ENCODE measurements at regions not wholly inside any gene's neighbourhood (a gene's known extent, or its start where the extent isn't known, plus 50 kb on each side); places are given as distances from the start of the nearest gene placed in this dataset.

- TF ChIP-seq CTCF (conservative IDR thresholded peaks at IDR 0.05; ENCODE audit: low read length) = no peak
- no peak for DNase-seq (ENCODE audit: low read depth)
- no peak overlapping the region for H3K4me3 ChIP-seq (ENCODE audit: low read length)
Observed at GRCh38 chr14:104510794-104511611, 68.6 kb upstream of the C14orf180 start.

- H3K4me3 ChIP-seq (ENCODE audit: low read length) = no peak overlapping the region
- TF ChIP-seq CTCF (conservative IDR thresholded peaks at IDR 0.05; ENCODE audit: low read length) = no peak
- no peak for DNase-seq (ENCODE audit: low read depth)
Observed at GRCh38 chr14:104512061-104512460, 67.5 kb upstream of the C14orf180 start.

GRCh38 chr14:104512771-104513640 lies 66.6 kb upstream of the C14orf180 start:
- TF ChIP-seq CTCF (conservative IDR thresholded peaks at IDR 0.05; ENCODE audit: low read length) = no peak

DNA sequence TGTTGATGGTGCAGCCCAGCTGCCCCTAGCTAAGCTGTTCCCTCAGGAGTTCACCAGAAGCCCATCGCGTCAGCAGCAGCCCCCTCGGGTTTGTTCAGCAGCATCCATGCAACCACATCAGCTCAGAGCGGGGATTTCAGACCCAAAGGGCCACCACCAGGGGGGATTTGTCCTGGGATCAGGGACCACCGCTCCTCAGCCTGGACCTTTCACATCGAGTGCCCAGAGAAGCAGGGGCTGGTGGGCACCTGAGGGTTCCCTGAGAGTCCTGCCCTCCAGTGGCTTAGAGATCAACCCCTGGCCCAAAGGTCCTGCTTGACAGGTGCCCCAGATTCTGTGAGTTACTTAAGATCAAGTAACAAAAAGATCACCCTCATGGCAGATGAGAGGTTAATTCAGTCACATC lies 65.9 kb upstream of the C14orf180 start:
- no peak for TF ChIP-seq CTCF (conservative IDR thresholded peaks at IDR 0.05; ENCODE audit: low read length)
- no peak for DNase-seq (ENCODE audit: low read depth)

More at GRCh38 chr14:104512771-104513640, 66.6 kb upstream of the C14orf180 start:
- no peak overlapping the region for H3K4me3 ChIP-seq (ENCODE audit: low read length)
- no peak for DNase-seq (ENCODE audit: low read depth)

DNA sequence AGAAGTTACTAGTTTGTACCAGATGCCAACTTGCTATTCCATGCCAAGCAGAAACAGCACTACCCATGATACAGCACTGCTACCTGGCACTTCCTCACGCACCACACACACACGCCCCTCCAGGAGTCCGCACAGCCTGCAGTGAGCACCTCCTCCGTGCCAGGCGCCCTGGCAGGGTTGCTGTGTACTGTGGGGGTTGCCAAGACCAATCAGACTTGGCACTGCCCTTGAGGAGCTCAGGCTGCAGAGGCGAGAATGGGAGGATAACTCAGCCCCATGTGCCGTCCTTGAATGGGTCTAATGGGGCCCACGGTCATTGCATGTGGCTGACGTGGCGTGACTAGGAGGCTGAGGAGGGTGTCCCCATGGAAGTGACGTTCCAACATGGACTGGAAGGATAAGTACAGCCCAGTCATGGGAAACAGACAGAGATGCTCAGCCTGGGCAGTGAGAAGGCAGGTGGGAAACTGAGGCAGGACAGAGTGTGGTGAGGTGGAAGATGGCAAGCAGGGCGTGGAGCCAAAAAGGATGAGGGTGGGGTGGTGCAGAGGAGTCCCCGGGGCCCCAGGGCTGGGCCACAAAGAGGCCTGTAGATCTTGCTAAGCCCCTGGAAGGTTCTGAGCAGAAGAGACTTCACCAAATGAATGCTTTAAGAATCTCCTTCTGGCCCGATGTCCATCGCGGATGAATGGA lies 65.3 kb upstream of the C14orf180 start:
- TF ChIP-seq CTCF (conservative IDR thresholded peaks at IDR 0.05; ENCODE audit: low read length) = no peak
- no peak overlapping the region for H3K4me3 ChIP-seq (ENCODE audit: low read length)
- DNase-seq (ENCODE audit: low read depth) = no peak

More for the DNA sequence above, 65.9 kb upstream of the C14orf180 start:
- H3K4me3 ChIP-seq (ENCODE audit: low read length) = no peak overlapping the region

DNA sequence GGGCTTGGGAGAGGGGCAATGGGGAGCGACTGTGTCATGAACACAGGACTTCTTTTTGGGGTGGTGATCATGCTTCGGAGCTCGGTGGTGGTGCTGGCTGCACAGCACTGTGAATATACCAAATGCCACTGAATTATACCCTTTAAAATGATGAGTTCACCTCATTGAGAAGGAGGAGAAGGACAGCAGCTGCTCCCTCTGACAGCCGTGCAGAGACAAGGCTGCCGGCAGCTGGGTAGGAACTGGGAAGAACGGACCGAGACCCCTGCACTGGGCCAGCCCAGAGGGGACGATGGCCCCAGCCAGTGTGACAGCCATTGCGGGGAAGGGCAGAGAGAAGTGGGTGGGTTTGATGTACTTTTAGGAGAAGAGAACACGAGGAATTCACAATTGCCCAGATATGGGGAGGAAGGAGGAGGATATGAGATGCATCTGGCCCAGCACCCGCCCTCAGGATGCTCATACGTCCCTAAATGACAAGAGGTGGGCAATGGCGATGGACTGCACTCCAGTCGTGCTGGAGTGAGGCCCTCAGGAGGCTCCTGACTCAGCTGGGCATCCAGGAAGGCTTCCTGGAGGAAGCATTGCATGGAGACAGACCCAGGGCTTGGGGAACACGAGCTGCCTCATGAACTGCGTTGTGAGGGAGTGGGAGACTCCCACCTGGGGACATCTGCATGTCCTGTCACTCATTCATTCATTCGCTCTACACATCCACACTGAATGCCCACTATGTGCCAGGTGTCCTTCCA lies 64.3 kb upstream of the C14orf180 start:
- no peak for DNase-seq (ENCODE audit: low read depth)
- TF ChIP-seq CTCF (conservative IDR thresholded peaks at IDR 0.05; ENCODE audit: low read length) = no peak
- H3K4me3 ChIP-seq (ENCODE audit: low read length) = no peak overlapping the region

All from AG10803 (cell line).